Keratinocyte (primary cell): ENCODE measurements at regions not wholly inside any gene's neighbourhood (a gene's known extent, or its start where the extent isn't known, plus 50 kb on each side); places are given as distances from the start of the nearest gene placed in this dataset.
"Not testable (repeated sequence)": the region's sequence is repeated elsewhere in the genome, so short reads cannot be mapped to it uniquely, and the experiment has no call there.

ENCODE experiments used
- DNase-seq: peaks from one replicate; pipeline ENCODE4 v3.0.0-alpha.2; 2011; ENCODE audit warnings: low read depth, missing footprints, low spot score
- FAIRE-seq: peaks from 2 replicates; lab custom pipeline; 2011; peaks lifted over from hg19 to GRCh38; lab: Jason Lieb, UNC
- H2AFZ ChIP-seq: 2 replicates; pipeline ENCODE4 v1.6.0; 2012; ENCODE audit warnings: low read length, control low read depth, inconsistent platforms; ENCODE audit not compliant: control insufficient read depth
- H3K27ac ChIP-seq: 2 replicates; pipeline ENCODE4 v1.5.1; 2011; ENCODE audit warnings: low read length; ENCODE audit not compliant: control insufficient read depth, insufficient read depth
- H3K27me3 ChIP-seq: 3 replicates; pipeline ENCODE4 v1.6.0; 2011; ENCODE audit warnings: low read length; ENCODE audit not compliant: control insufficient read depth, insufficient read depth; ENCODE audit errors: extremely low read depth
- H3K36me3 ChIP-seq, 2 experiments: 2 replicates in 1 of 2; 3 replicates in 1 of 2; pipeline ENCODE4 v1.5.1; 2011; ENCODE audit warnings: low read length in 2 of 2, mild to moderate bottlenecking in 1 of 2; ENCODE audit not compliant: control insufficient read depth in 2 of 2, insufficient read depth in 2 of 2; ENCODE audit errors: extremely low read depth in 1 of 2
- H3K4me1 ChIP-seq: 3 replicates; pipeline ENCODE4 v1.5.1; 2011; ENCODE audit warnings: low read length; ENCODE audit not compliant: control insufficient read depth, insufficient read depth; ENCODE audit errors: extremely low read depth
- H3K4me2 ChIP-seq: 3 replicates; pipeline ENCODE4 v1.6.0; 2011; ENCODE audit warnings: low read depth, low read length; ENCODE audit not compliant: control insufficient read depth, insufficient read depth; ENCODE audit errors: extremely low read depth
- H3K4me3 ChIP-seq, 3 experiments: fragments of 200-600 bp in 1 of 3; sonication (generic) in 1 of 3; 2 replicates in 2 of 3; 3 replicates in 1 of 3; pipeline ENCODE4 v1.5.1; 2011 to 2016; ENCODE audit warnings: low read length in 3 of 3, mild to moderate bottlenecking in 3 of 3, control low read depth in 2 of 3, inconsistent platforms in 1 of 3, low read depth in 1 of 3, mixed read lengths in 1 of 3, mixed run types in 1 of 3, moderate library complexity in 1 of 3; ENCODE audit not compliant: control insufficient read depth in 2 of 3, insufficient read depth in 2 of 3; ENCODE audit errors: extremely low read depth in 1 of 3
- H3K79me2 ChIP-seq: 2 replicates; pipeline ENCODE4 v1.6.0; 2012; ENCODE audit warnings: low read length; ENCODE audit not compliant: control insufficient read depth, insufficient read depth
- H3K9ac ChIP-seq: 3 replicates; pipeline ENCODE4 v1.6.0; 2011; ENCODE audit warnings: low read length; ENCODE audit not compliant: control insufficient read depth, insufficient read depth; ENCODE audit errors: extremely low read depth
- H3K9me1 ChIP-seq: 3 replicates; pipeline ENCODE4 v1.6.0; 2011; ENCODE audit warnings: low read length; ENCODE audit not compliant: control insufficient read depth, insufficient read depth; ENCODE audit errors: extremely low read depth
- H3K9me3 ChIP-seq: 2 replicates; pipeline ENCODE4 v1.5.1; 2012; ENCODE audit warnings: low read depth, low read length; ENCODE audit not compliant: control insufficient read depth
- H4K20me1 ChIP-seq: 3 replicates; pipeline ENCODE4 v1.6.0; 2011; ENCODE audit warnings: low read length; ENCODE audit not compliant: control insufficient read depth, insufficient read depth; ENCODE audit errors: extremely low read depth
- EZH2 ChIP-seq: IDR thresholded peaks from one replicate; pipeline ENCODE4 v1.6.1; 2012; ENCODE audit warnings: inconsistent platforms, mild to moderate bottlenecking, low read length, moderate library complexity
- dilution Hi-C: fragments of 300-500 bp; cut with MboI; formaldehyde crosslinking; loops from one replicate; pipeline ENCODE4 v1.7.0; 2020; ENCODE audit warnings: low sequenced_read_pairs; ENCODE audit not compliant: extremely low pct_ligation_motif_present
- TF ChIP-seq, protein P1 (sequence below), 3 experiments: IDR thresholded peaks in 1 of 3; conservative IDR thresholded peaks in 1 of 3; optimal IDR thresholded peaks in 1 of 3; 2 replicates in 2 of 3; 3 replicates in 1 of 3; pipeline versions ENCODE3 to v1.5.1; 2011; ENCODE audit warnings: low read length in 3 of 3, mild to moderate bottlenecking in 3 of 3, moderate library complexity in 2 of 3, control low read depth in 1 of 3, inconsistent platforms in 1 of 3; ENCODE audit not compliant: insufficient read depth in 2 of 3; ENCODE audit errors: extremely low read depth in 1 of 3

GRCh38 chr4:126768338-126768737, 864.4 kb upstream of the INTU start:
- dilution Hi-C loops, result no loop called here
- Histone ChIP-seq H4K20me1 (no peaks in the 10 kb centered on the region), H3K4me3 (no peak overlapping the region), H3K27me3 (no peaks in the 10 kb centered on the region), H3K4me2 (no peak overlapping the region), H3K79me2 (no peaks in the 10 kb centered on the region), H3K9ac (no peak overlapping the region), H3K9me1 (no peaks in the 10 kb centered on the region), H3K27ac (no peak overlapping the region), H3K36me3 (no peaks in the 10 kb centered on the region), H3K4me1 (no peaks in the 10 kb centered on the region), H2AFZ (no peak overlapping the region), H3K9me3 (no peaks in the 10 kb centered on the region)
- no peak for FAIRE-seq
- TF ChIP-seq, protein P1, sequence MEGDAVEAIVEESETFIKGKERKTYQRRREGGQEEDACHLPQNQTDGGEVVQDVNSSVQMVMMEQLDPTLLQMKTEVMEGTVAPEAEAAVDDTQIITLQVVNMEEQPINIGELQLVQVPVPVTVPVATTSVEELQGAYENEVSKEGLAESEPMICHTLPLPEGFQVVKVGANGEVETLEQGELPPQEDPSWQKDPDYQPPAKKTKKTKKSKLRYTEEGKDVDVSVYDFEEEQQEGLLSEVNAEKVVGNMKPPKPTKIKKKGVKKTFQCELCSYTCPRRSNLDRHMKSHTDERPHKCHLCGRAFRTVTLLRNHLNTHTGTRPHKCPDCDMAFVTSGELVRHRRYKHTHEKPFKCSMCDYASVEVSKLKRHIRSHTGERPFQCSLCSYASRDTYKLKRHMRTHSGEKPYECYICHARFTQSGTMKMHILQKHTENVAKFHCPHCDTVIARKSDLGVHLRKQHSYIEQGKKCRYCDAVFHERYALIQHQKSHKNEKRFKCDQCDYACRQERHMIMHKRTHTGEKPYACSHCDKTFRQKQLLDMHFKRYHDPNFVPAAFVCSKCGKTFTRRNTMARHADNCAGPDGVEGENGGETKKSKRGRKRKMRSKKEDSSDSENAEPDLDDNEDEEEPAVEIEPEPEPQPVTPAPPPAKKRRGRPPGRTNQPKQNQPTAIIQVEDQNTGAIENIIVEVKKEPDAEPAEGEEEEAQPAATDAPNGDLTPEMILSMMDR (optimal IDR thresholded peaks at IDR 0.05 in 1 of 3, IDR thresholded peaks at IDR 0.05 in 1 of 3, conservative IDR thresholded peaks at IDR 0.05 in 1 of 3; ENCODE audit: extremely low read depth in 1 of 3, insufficient read depth in 2 of 3, low read length in 3 of 3), result no peak
- TF ChIP-seq EZH2, result no peak
- no peak for DNase-seq

DNA sequence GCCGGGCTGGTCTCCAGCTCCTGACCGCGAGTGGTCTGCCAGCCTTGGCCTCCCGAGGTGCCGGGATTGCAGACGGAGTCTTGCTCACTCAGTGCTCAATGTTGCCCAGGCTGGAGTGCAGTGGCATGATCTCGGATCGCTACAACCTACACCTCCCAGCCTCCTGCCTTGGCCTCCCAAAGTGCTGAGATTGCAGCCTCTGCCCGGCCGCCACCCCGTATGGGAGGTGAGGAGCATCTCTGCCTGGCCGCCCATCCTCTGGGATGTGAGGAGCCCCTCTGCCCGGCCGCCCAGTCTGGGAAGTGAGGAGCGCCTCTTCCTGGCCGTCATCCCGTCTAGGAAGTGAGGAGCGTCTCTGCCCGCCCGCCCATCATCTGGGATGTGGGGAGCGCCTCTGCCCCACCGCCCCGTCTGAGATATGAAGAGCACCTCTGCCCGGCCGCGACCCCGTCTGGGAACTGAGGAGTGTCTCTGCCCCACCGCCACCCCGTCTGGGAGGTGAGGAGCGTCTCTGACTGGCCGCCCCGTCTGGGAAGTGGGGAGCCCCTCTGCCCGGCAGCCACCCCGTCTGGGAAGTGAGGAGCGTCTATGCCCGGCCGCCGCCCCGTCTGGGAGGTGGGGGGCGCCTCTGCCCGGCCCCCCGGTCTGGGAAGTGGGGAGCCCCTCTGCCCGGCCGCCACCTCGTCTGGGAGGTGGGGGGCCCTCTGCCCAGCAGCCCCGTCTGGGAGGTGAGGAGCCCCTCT, 861.8 kb upstream of the INTU start:
- dilution Hi-C loops, H3K9me3 ChIP-seq, H3K4me2 ChIP-seq, FAIRE-seq, H3K9ac ChIP-seq, DNase-seq, H3K27ac ChIP-seq, H3K27me3 ChIP-seq, H3K9me1 ChIP-seq, H3K4me3 ChIP-seq, H4K20me1 ChIP-seq, H3K36me3 ChIP-seq, H3K4me1 ChIP-seq, H3K79me2 ChIP-seq, H2AFZ ChIP-seq: not testable (repeated sequence)

DNA sequence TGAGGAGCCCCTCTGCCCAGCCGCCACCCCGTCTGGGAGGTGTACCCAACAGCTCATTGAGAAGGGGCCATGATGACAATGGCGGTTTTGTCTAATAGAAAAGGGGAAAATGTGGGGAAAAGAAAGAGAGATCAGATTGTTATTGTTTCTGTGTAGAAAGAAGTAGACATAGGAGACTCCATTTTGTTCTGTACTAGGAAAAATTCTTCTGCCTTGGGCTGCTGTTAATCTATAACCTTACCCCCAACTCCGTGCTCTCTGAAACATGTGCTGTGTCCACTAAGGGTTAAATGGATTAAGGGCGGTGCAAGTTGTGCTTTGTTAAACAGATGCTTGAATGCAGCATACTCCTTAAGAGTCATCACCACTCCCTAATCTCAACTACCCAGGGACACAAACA, 861.1 kb upstream of the INTU start:
- H3K9me3 ChIP-seq, H3K27ac ChIP-seq, H3K4me2 ChIP-seq, H3K9ac ChIP-seq, H3K36me3 ChIP-seq, H3K4me3 ChIP-seq, H3K9me1 ChIP-seq, H4K20me1 ChIP-seq, H3K4me1 ChIP-seq, FAIRE-seq, H3K79me2 ChIP-seq, dilution Hi-C loops, DNase-seq, H2AFZ ChIP-seq, H3K27me3 ChIP-seq: not testable (repeated sequence)
